ENCODE measurements at regions not wholly inside any gene's neighbourhood (a gene's known extent, or its start where the extent isn't known, plus 50 kb on each side); places are given as distances from the start of the nearest gene placed in this dataset.

- TF ChIP-seq, protein P1, sequence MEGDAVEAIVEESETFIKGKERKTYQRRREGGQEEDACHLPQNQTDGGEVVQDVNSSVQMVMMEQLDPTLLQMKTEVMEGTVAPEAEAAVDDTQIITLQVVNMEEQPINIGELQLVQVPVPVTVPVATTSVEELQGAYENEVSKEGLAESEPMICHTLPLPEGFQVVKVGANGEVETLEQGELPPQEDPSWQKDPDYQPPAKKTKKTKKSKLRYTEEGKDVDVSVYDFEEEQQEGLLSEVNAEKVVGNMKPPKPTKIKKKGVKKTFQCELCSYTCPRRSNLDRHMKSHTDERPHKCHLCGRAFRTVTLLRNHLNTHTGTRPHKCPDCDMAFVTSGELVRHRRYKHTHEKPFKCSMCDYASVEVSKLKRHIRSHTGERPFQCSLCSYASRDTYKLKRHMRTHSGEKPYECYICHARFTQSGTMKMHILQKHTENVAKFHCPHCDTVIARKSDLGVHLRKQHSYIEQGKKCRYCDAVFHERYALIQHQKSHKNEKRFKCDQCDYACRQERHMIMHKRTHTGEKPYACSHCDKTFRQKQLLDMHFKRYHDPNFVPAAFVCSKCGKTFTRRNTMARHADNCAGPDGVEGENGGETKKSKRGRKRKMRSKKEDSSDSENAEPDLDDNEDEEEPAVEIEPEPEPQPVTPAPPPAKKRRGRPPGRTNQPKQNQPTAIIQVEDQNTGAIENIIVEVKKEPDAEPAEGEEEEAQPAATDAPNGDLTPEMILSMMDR (IDR thresholded peaks at IDR 0.05; ENCODE audit: low read depth, low read length): no peak
- H3K4me3 ChIP-seq (ENCODE audit: low read depth, low read length): no peak overlapping the region
- no peak for DNase-seq (ENCODE audit: low read depth, low spot score)
- in situ Hi-C loops (cut with HindIII; ENCODE audit: low sequenced_read_pairs): no loop called here
Measured at GRCh38 chr11:11129118-11129517, 223.9 kb downstream of the CSNK2A3 start.

DNA sequence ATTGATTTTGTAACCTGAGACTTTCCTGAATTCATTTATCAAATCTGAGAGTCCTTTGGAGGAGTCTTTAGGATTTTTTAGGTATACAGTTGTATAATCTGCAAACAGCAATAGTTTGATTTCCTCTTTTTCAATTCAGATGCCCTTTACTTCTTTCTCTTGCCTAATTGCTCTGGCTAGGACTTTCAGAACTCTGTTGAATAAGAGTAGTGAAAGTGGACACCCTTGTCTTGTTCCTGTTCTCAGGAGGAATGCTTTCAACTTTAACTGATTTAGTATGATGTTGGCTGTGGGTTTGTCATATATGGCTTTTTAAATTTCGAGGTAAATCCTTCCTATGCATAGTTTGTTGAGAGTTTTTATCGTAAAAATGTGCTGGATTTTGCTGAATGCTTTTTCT lies 227.4 kb downstream of the CSNK2A3 start:
- H3K4me3 ChIP-seq (ENCODE audit: low read depth, low read length): no peak overlapping the region
- no peak for DNase-seq (ENCODE audit: low read depth, low spot score)
- in situ Hi-C loops (cut with HindIII; ENCODE audit: low sequenced_read_pairs): no loop called here

GRCh38 chr11:11122749-11123148 lies 230.3 kb downstream of the CSNK2A3 start:
- in situ Hi-C loops (cut with HindIII; ENCODE audit: low sequenced_read_pairs): no loop called here
- TF ChIP-seq, protein P1 (IDR thresholded peaks at IDR 0.05; ENCODE audit: low read depth, low read length): no peak
- no peak overlapping the region for H3K4me3 ChIP-seq (ENCODE audit: low read depth, low read length)
- DNase-seq (ENCODE audit: low read depth, low spot score): no peak

More for the DNA sequence above, 227.4 kb downstream of the CSNK2A3 start:
- TF ChIP-seq, protein P1 (IDR thresholded peaks at IDR 0.05; ENCODE audit: low read depth, low read length): no peak

DNA sequence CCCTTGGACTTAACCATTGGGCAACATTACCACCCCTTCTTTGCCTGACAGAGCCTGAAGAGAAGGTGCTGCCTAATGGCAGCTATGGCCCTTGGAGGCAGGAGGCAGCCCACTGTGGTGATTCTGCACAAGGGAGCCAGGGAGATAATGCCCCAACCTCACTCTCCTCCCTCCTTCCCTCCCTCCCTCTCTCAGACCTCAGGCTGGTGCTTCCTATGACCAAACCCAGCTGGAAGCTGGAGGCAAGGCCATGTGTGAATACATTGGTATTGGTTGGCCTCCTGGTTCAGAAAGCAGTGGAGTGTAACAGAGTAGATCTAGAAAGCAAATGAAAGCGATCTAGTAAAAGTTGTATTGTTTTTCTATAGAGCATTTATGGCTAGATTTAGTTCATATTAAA lies 233.1 kb downstream of the CSNK2A3 start:
- TF ChIP-seq, protein P1 (IDR thresholded peaks at IDR 0.05; ENCODE audit: low read depth, low read length): no peak
- no peak overlapping the region for H3K4me3 ChIP-seq (ENCODE audit: low read depth, low read length)
- no peak for DNase-seq (ENCODE audit: low read depth, low spot score)
- in situ Hi-C loops (cut with HindIII; ENCODE audit: low sequenced_read_pairs): no loop called here

GRCh38 chr11:11117730-11118129 lies 235.3 kb downstream of the CSNK2A3 start:
- H3K4me3 ChIP-seq (ENCODE audit: low read depth, low read length): no peak overlapping the region
- in situ Hi-C loops (cut with HindIII; ENCODE audit: low sequenced_read_pairs): no loop called here
- TF ChIP-seq, protein P1 (IDR thresholded peaks at IDR 0.05; ENCODE audit: low read depth, low read length): no peak
- no peak for DNase-seq (ENCODE audit: low read depth, low spot score)

DNA sequence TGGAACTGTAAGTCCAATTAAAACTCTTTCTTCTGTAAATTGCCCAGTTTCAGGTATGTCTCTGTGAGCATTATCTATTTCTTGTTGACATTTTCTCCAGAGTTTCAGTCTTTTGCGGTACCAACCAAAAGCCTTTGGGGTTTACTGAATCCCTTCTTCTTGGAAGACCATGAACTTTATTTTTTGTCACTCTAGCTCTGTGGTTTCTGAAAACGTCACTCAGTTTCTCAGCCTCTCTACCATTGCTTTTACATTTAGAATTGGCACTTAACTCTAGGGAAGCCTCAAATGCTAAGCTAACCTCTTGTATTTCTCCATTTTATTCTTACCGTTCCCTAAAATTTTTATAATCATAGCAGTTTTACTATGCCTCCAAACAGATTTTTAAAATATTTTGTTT lies 237.6 kb downstream of the CSNK2A3 start:
- DNase-seq (ENCODE audit: low read depth, low spot score): no peak
- H3K4me3 ChIP-seq (ENCODE audit: low read depth, low read length): no peak overlapping the region
- TF ChIP-seq, protein P1 (IDR thresholded peaks at IDR 0.05; ENCODE audit: low read depth, low read length): no peak
- in situ Hi-C loops (cut with HindIII; ENCODE audit: low sequenced_read_pairs): no loop called here

- in situ Hi-C loops (cut with HindIII; ENCODE audit: low sequenced_read_pairs): no loop called here
Measured at GRCh38 chr11:11113626-11114025, 239.4 kb downstream of the CSNK2A3 start.

More at GRCh38 chr11:11113626-11114025, 239.4 kb downstream of the CSNK2A3 start:
- no peak for DNase-seq (ENCODE audit: low read depth, low spot score)
- TF ChIP-seq, protein P1 (IDR thresholded peaks at IDR 0.05; ENCODE audit: low read depth, low read length): no peak
- H3K4me3 ChIP-seq (ENCODE audit: low read depth, low read length): no peak overlapping the region

Data from astrocyte of the spinal cord (primary cell).